H9 (cell line): ENCODE measurements at regions not wholly inside any gene's neighbourhood (a gene's known extent, or its start where the extent isn't known, plus 50 kb on each side); places are given as distances from the start of the nearest gene placed in this dataset.

ENCODE experiments used
- DNase-seq: peaks from one replicate; pipeline ENCODE4 v3.0.0-alpha.2; 2017
- H2AFZ ChIP-seq: one replicate; pipeline ENCODE4 v1.6.1; 2013; ENCODE audit warnings: mild to moderate bottlenecking, low read length, control low read depth, moderate library complexity
- H2AK5ac ChIP-seq: 2 replicates; pipeline ENCODE4 v1.6.1; 2013; ENCODE audit warnings: low read length, control low read depth, mixed read lengths; ENCODE audit not compliant: insufficient read length
- H2BK120ac ChIP-seq: one replicate; pipeline ENCODE4 v1.6.1; 2013; ENCODE audit warnings: low read depth, mild to moderate bottlenecking, low read length, control low read depth, inconsistent platforms; ENCODE audit not compliant: poor library complexity, severe bottlenecking
- H2BK12ac ChIP-seq: 2 replicates; pipeline ENCODE4 v1.6.1; 2013; ENCODE audit warnings: low read length, control low read depth, mixed read lengths, low read depth; ENCODE audit not compliant: insufficient read length
- H2BK15ac ChIP-seq: 2 replicates; pipeline ENCODE4 v1.6.1; 2013; ENCODE audit warnings: low read depth, low read length, control low read depth
- H2BK20ac ChIP-seq: one replicate; pipeline ENCODE4 v1.6.1; 2013; ENCODE audit warnings: low read depth, mild to moderate bottlenecking, low read length, control low read depth, inconsistent platforms; ENCODE audit not compliant: poor library complexity, severe bottlenecking
- H2BK5ac ChIP-seq: 2 replicates; pipeline ENCODE4 v1.6.1; 2013; ENCODE audit warnings: low read length, control low read depth, mixed read lengths; ENCODE audit not compliant: insufficient read length
- H3K14ac ChIP-seq: 2 replicates; pipeline ENCODE4 v1.6.1; 2013; ENCODE audit warnings: low read length, control low read depth; ENCODE audit not compliant: insufficient read depth
- H3K18ac ChIP-seq: 2 replicates; pipeline ENCODE4 v1.6.1; 2013; ENCODE audit warnings: low read depth, mild to moderate bottlenecking, mixed read lengths, low read length, control low read depth; ENCODE audit not compliant: insufficient read length
- H3K23ac ChIP-seq: 2 replicates; pipeline ENCODE4 v1.6.1; 2013; ENCODE audit warnings: low read length, control low read depth, mixed read lengths, low read depth; ENCODE audit not compliant: insufficient read length
- H3K23me2 ChIP-seq: 2 replicates; pipeline ENCODE4 v1.6.1; 2013; ENCODE audit warnings: low read depth, mild to moderate bottlenecking, mixed read lengths, low read length, control low read depth; ENCODE audit not compliant: insufficient read length, poor library complexity, severe bottlenecking
- H3K27ac ChIP-seq: 2 replicates; pipeline ENCODE4 v1.5.1; 2013; ENCODE audit warnings: low read length, control low read depth, mixed read lengths, low read depth; ENCODE audit not compliant: insufficient read length
- H3K27me3 ChIP-seq: 2 replicates; pipeline ENCODE4 v1.6.1; 2013; ENCODE audit warnings: low read length, control low read depth, inconsistent platforms; ENCODE audit not compliant: insufficient read depth
- H3K4ac ChIP-seq: 2 replicates; pipeline ENCODE4 v1.6.1; 2013; ENCODE audit warnings: low read depth, mild to moderate bottlenecking, control low read depth, inconsistent platforms, low read length, moderate library complexity
- H3K4me1 ChIP-seq: 2 replicates; pipeline ENCODE4 v1.6.1; 2013; ENCODE audit warnings: low read length, control low read depth, inconsistent platforms; ENCODE audit not compliant: insufficient read depth
- H3K4me2 ChIP-seq: 2 replicates; pipeline ENCODE4 v1.6.1; 2013; ENCODE audit warnings: low read length, control low read depth, mixed read lengths; ENCODE audit not compliant: insufficient read length, insufficient read depth
- H3K56ac ChIP-seq: 2 replicates; pipeline ENCODE4 v1.6.1; 2013; ENCODE audit warnings: low read depth, mild to moderate bottlenecking, mixed read lengths, low read length, control low read depth; ENCODE audit not compliant: insufficient read length
- H3K79me1 ChIP-seq: 2 replicates; pipeline ENCODE4 v1.6.1; 2013; ENCODE audit warnings: low read depth, mild to moderate bottlenecking, moderate library complexity, low read length, control low read depth, inconsistent platforms; ENCODE audit not compliant: insufficient read depth, poor library complexity, severe bottlenecking
- H3K79me2 ChIP-seq: 2 replicates; pipeline ENCODE4 v1.6.1; 2013; ENCODE audit warnings: low read length, control low read depth, inconsistent platforms; ENCODE audit not compliant: insufficient read depth
- H3K9ac ChIP-seq: 2 replicates; pipeline ENCODE4 v1.6.1; 2013; ENCODE audit warnings: low read length, control low read depth, mixed read lengths; ENCODE audit not compliant: insufficient read length; ENCODE audit errors: extremely low read depth
- H3K9me3 ChIP-seq: one replicate; pipeline ENCODE4 v1.6.1; 2013; ENCODE audit warnings: low read depth, low read length, inconsistent platforms; ENCODE audit not compliant: control insufficient read depth
- H3T11ph ChIP-seq: one replicate; pipeline ENCODE4 v1.6.1; 2013; ENCODE audit warnings: mild to moderate bottlenecking, low read length, control low read depth, inconsistent platforms
- H4K20me1 ChIP-seq: one replicate; pipeline ENCODE4 v1.6.1; 2013; ENCODE audit not compliant: control insufficient read depth, insufficient read length, insufficient read depth
- H4K5ac ChIP-seq: 2 replicates; pipeline ENCODE4 v1.6.1; 2013; ENCODE audit warnings: low read depth, mild to moderate bottlenecking, mixed read lengths, low read length, control low read depth; ENCODE audit not compliant: insufficient read length
- H4K8ac ChIP-seq: replicated peaks from 2 replicates; pipeline ENCODE4 v1.6.1; 2013; ENCODE audit warnings: low read length, control low read depth, mixed read lengths, low read depth; ENCODE audit not compliant: insufficient read length
- H4K91ac ChIP-seq: 2 replicates; pipeline ENCODE4 v1.6.1; 2013; ENCODE audit warnings: low read depth, mild to moderate bottlenecking, moderate library complexity, mixed read lengths, low read length, control low read depth; ENCODE audit not compliant: insufficient read length
- H3K27ac Mint-ChIP-seq, 3 experiments: 2 replicates in 2 of 3; 3 replicates in 1 of 3; pipeline ENCODE4 v1.8.0; 2020 to 2021; ENCODE audit warnings: mixed read lengths in 3 of 3, mild to moderate bottlenecking in 1 of 3, moderate library complexity in 1 of 3
- H3K27me3 Mint-ChIP-seq: 2 replicates; pipeline ENCODE4 v1.8.0; 2021; ENCODE audit warnings: low read depth, mild to moderate bottlenecking, moderate library complexity, mixed read lengths
- H3K36me3 Mint-ChIP-seq, 3 experiments: 2 replicates in 2 of 3; 3 replicates in 1 of 3; pipeline ENCODE4 v1.8.0; 2020 to 2021; ENCODE audit warnings: low read depth in 3 of 3, mixed read lengths in 3 of 3; ENCODE audit not compliant: insufficient read depth in 1 of 3
- H3K4me1 Mint-ChIP-seq, 2 experiments: 2 replicates each; pipeline ENCODE4 v1.8.0; 2020; ENCODE audit warnings: mixed read lengths in 2 of 2
- H3K4me3 Mint-ChIP-seq, 2 experiments: 2 replicates in 1 of 2; 3 replicates in 1 of 2; pipeline ENCODE4 v1.8.0; 2020 to 2021; ENCODE audit warnings: mild to moderate bottlenecking in 2 of 2, mixed read lengths in 2 of 2, moderate library complexity in 1 of 2
- H3K9me3 Mint-ChIP-seq, 2 experiments: 2 replicates in 1 of 2; 3 replicates in 1 of 2; pipeline ENCODE4 v1.8.0; 2020; ENCODE audit warnings: mild to moderate bottlenecking in 2 of 2, mixed read lengths in 2 of 2, moderate library complexity in 1 of 2
- WGBS: extraction: QIAGEN DNeasy Blood & Tissue Kit; methylation state at CpG from one replicate; pipeline ENCODE4 v1.1.7; 2013; ENCODE audit warnings: missing lambda C conversion rate, low lambda C conversion rate, mixed read lengths; ENCODE audit not compliant: insufficient read length; ENCODE audit errors: extremely low coverage; 5-methylcytosine and 5-hydroxymethylcytosine counted together
- TF ChIP-seq, protein P1 (sequence below): fragments of 200-600 bp; sonication (generic); conservative IDR thresholded peaks from 3 replicates; pipeline ENCODE4 v1.8.0; 2021; ENCODE audit warnings: antibody characterized with exemption, mild to moderate bottlenecking

DNA sequence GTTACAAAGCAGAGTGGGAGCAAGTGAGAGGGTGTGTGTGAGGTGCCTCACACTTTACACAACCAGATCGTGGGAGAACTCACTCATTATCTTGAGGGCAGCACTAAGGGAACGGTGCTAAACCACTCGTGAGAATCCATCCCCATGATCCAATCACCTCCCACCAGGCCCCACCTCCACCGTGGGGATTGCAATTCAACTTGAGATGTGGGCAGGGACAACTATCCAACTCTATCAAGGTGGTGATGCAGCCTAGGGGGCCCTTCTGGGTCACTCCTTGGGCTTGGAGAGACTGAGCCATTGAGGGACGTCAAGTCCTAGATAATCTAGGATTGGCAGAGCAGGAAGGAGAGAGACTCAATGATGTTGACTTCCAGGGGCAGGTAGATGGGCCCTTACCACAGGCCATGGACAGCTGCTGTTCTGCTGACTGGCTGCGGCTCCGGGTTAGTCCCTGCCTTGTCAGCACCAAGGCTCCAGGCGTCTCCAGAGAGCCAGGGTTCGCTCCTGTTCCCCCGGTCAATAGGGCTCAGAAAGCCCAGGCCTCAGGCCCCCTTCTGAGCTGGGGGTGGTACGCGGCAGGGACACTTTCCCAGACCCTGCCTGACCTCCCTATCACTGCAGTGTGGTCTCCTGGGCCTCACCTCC is 193.2 kb upstream of the HS6ST1 start:
- Mint-ChIP-seq H3K4me1 (peaks cover 5% of the 10 kb centered on the region in 2 experiments), H3K27ac (no peak overlapping the region), H3K36me3 (no peaks in the 10 kb centered on the region), H3K27me3 (peaks cover 2% of the 10 kb centered on the region; the same call in 1 of the 2 replicates), H3K9me3 (no peaks in the 10 kb centered on the region), H3K4me3 (no peak overlapping the region)
- no peak for DNase-seq
- Histone ChIP-seq H4K91ac (no peak overlapping the region), H3K14ac (no peak overlapping the region; the same call in 1 of the 2 replicates), H3K79me1 (no peaks in the 10 kb centered on the region), H3K27me3 (no peaks in the 10 kb centered on the region), H3K23ac (no peak overlapping the region), H2AK5ac (no peak overlapping the region), H3K4me2 (no peak overlapping the region), H3K56ac (no peak overlapping the region), H3T11ph (no peak overlapping the region), H3K27ac (no peak overlapping the region), H4K5ac (no peak overlapping the region), H2BK20ac (no peak overlapping the region), H3K4ac (no peak overlapping the region), H3K4me1 (no peaks in the 10 kb centered on the region; the same call in 1 of the 2 replicates), H3K9ac (no peak overlapping the region), H3K18ac (no peak overlapping the region), H3K9me3 (no peaks in the 10 kb centered on the region), H3K79me2 (no peaks in the 10 kb centered on the region), H2BK15ac (no peak overlapping the region), H2BK120ac (no peak overlapping the region), H2BK12ac (no peak overlapping the region), H4K8ac (no peak overlapping the region), H2BK5ac (no peak overlapping the region), H2AFZ (no peak overlapping the region), H3K23me2 (peaks cover 3% of the 10 kb centered on the region), H4K20me1 (no peaks in the 10 kb centered on the region)
- WGBS = no CpG with 5 or more reads among the region's 12 CpGs
- TF ChIP-seq, protein P1, sequence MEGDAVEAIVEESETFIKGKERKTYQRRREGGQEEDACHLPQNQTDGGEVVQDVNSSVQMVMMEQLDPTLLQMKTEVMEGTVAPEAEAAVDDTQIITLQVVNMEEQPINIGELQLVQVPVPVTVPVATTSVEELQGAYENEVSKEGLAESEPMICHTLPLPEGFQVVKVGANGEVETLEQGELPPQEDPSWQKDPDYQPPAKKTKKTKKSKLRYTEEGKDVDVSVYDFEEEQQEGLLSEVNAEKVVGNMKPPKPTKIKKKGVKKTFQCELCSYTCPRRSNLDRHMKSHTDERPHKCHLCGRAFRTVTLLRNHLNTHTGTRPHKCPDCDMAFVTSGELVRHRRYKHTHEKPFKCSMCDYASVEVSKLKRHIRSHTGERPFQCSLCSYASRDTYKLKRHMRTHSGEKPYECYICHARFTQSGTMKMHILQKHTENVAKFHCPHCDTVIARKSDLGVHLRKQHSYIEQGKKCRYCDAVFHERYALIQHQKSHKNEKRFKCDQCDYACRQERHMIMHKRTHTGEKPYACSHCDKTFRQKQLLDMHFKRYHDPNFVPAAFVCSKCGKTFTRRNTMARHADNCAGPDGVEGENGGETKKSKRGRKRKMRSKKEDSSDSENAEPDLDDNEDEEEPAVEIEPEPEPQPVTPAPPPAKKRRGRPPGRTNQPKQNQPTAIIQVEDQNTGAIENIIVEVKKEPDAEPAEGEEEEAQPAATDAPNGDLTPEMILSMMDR = no peak
